ENCODE measurements at regions not wholly inside any gene's neighbourhood (a gene's known extent, or its start where the extent isn't known, plus 50 kb on each side); places are given as distances from the start of the nearest gene placed in this dataset.

GRCh38 chr14:98278800-98279199 is 993.2 kb downstream of the BCL11B start:
- DNase-seq (ENCODE audit: low spot score) = no peak
- TF ChIP-seq CTCF (IDR thresholded peaks at IDR 0.05; ENCODE audit: borderline replicate concordance, control extremely low read depth, extremely low read depth, insufficient read depth, missing control alignments) = no peak
- in situ Hi-C loops (cut with MboI; ENCODE audit: low sequenced_read_pairs, unreplicated experiment) = no loop called here

- in situ Hi-C loops (cut with MboI; ENCODE audit: low sequenced_read_pairs, unreplicated experiment) = no loop called here
- no peak for TF ChIP-seq CTCF (IDR thresholded peaks at IDR 0.05; ENCODE audit: borderline replicate concordance, control extremely low read depth, extremely low read depth, insufficient read depth, missing control alignments)
- DNase-seq (ENCODE audit: low spot score) = no peak
These were observed 991.6 kb downstream of the BCL11B start for GRCh38 chr14:98280436-98280835.

GRCh38 chr14:98288825-98289224 is 983.2 kb downstream of the BCL11B start:
- DNase-seq (ENCODE audit: low spot score) = no peak
- in situ Hi-C loops (cut with MboI; ENCODE audit: low sequenced_read_pairs, unreplicated experiment) = no loop called here
- TF ChIP-seq CTCF (IDR thresholded peaks at IDR 0.05; ENCODE audit: borderline replicate concordance, control extremely low read depth, extremely low read depth, insufficient read depth, missing control alignments) = no peak

GRCh38 chr14:98290596-98290995 is 981.4 kb downstream of the BCL11B start:
- DNase-seq (ENCODE audit: low spot score) = no peak
- in situ Hi-C loops (cut with MboI; ENCODE audit: low sequenced_read_pairs, unreplicated experiment) = no loop called here
- TF ChIP-seq CTCF (IDR thresholded peaks at IDR 0.05; ENCODE audit: borderline replicate concordance, control extremely low read depth, extremely low read depth, insufficient read depth, missing control alignments) = no peak

GRCh38 chr14:98292191-98292590 is 979.8 kb downstream of the BCL11B start:
- no peak for DNase-seq (ENCODE audit: low spot score)
- in situ Hi-C loops (cut with MboI; ENCODE audit: low sequenced_read_pairs, unreplicated experiment) = no loop called here
- no peak for TF ChIP-seq CTCF (IDR thresholded peaks at IDR 0.05; ENCODE audit: borderline replicate concordance, control extremely low read depth, extremely low read depth, insufficient read depth, missing control alignments)

GRCh38 chr14:98293576-98293975 is 978.4 kb downstream of the BCL11B start:
- no peak for TF ChIP-seq CTCF (IDR thresholded peaks at IDR 0.05; ENCODE audit: borderline replicate concordance, control extremely low read depth, extremely low read depth, insufficient read depth, missing control alignments)
- DNase-seq (ENCODE audit: low spot score) = no peak
- in situ Hi-C loops (cut with MboI; ENCODE audit: low sequenced_read_pairs, unreplicated experiment) = no loop called here

- in situ Hi-C loops (cut with MboI; ENCODE audit: low sequenced_read_pairs, unreplicated experiment) = no loop called here
- TF ChIP-seq CTCF (IDR thresholded peaks at IDR 0.05; ENCODE audit: borderline replicate concordance, control extremely low read depth, extremely low read depth, insufficient read depth, missing control alignments) = no peak
- DNase-seq (ENCODE audit: low spot score) = no peak
These were observed 975.1 kb downstream of the BCL11B start for GRCh38 chr14:98296895-98297294.
